GM13977 (cell line): ENCODE measurements at regions not wholly inside any gene's neighbourhood (a gene's known extent, or its start where the extent isn't known, plus 50 kb on each side); places are given as distances from the start of the nearest gene placed in this dataset.

ENCODE experiments used
- DNase-seq: peaks from one replicate; pipeline ENCODE4 v3.0.0; 2012; ENCODE audit warnings: low spot score
- CTCF ChIP-seq: IDR thresholded peaks from 2 replicates; pipeline ENCODE4 v1.5.1; 2012; ENCODE audit warnings: mild to moderate bottlenecking, control low read depth; ENCODE audit not compliant: insufficient read depth; ENCODE audit errors: extremely low read depth, missing control alignments
- in situ Hi-C: fragments of 300-500 bp; cut with MboI; formaldehyde crosslinking; loops from one replicate; pipeline ENCODE4 v1.12.0; 2022; ENCODE audit warnings: low sequenced_read_pairs, low pct_unique_long_range_greater_than_20kb, mixed read lengths, inconsistent platforms; ENCODE audit not compliant: unreplicated experiment

- no peak for DNase-seq
- in situ Hi-C loops: no loop called here
- no peak for TF ChIP-seq CTCF
These were observed 857.9 kb downstream of the TBC1D22A start for GRCh38 chr22:47620391-47620790.

- in situ Hi-C loops: no loop called here
- no peak for TF ChIP-seq CTCF
- no peak for DNase-seq
These were observed 857.2 kb downstream of the TBC1D22A start for GRCh38 chr22:47619631-47620030.

GRCh38 chr22:47618180-47619010 lies 855.9 kb downstream of the TBC1D22A start:
- DNase-seq: no peak
- in situ Hi-C loops: no loop called here
- TF ChIP-seq CTCF: no peak

- TF ChIP-seq CTCF: no peak
- no peak for DNase-seq
- in situ Hi-C loops: no loop called here
These were observed 854.7 kb downstream of the TBC1D22A start for GRCh38 chr22:47617186-47617585.

- in situ Hi-C loops: no loop called here
- TF ChIP-seq CTCF: no peak
- DNase-seq: no peak
These were observed 854.1 kb downstream of the TBC1D22A start for GRCh38 chr22:47616396-47617020.

GRCh38 chr22:47615051-47615450 lies 852.6 kb downstream of the TBC1D22A start:
- TF ChIP-seq CTCF: no peak
- in situ Hi-C loops: no loop called here

More at GRCh38 chr22:47615051-47615450, 852.6 kb downstream of the TBC1D22A start:
- no peak for DNase-seq
